ENCODE measurements at regions not wholly inside any gene's neighbourhood (a gene's known extent, or its start where the extent isn't known, plus 50 kb on each side); places are given as distances from the start of the nearest gene placed in this dataset.

DNA sequence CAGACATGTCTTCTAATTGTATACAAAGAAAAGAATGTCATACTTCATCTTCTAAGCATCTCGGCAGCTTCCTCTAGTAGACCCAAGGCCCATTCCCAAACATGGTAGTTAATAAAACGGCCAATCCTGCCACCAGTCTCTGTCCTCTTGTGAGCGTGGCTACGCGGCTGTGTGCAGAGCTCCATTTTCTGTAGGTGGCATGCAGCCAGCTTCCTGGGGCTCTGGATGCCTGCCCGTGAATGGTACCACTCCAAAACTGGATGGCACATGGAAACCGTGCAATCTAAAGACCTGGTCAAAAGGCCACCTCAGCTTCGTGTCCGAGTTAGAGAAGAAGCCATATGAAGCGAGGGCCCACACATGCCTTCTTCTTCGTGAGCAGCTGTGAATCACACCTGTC, 110.7 kb downstream of the SIPA1L2 start:
- TF ChIP-seq ZNF274 (IDR thresholded peaks at IDR 0.05; ENCODE audit: borderline replicate concordance, extremely low read depth, low read length) (no peak), CREB1 (IDR thresholded peaks at IDR 0.05) (no peak), EZH2 (IDR thresholded peaks at IDR 0.05; ENCODE audit: low read depth, low read length, severe bottlenecking) (no peak), CBX8 (IDR thresholded peaks at IDR 0.05; ENCODE audit: borderline replicate concordance, low read depth, low read length) (no peak)
- TF ChIP-seq, protein P1, sequence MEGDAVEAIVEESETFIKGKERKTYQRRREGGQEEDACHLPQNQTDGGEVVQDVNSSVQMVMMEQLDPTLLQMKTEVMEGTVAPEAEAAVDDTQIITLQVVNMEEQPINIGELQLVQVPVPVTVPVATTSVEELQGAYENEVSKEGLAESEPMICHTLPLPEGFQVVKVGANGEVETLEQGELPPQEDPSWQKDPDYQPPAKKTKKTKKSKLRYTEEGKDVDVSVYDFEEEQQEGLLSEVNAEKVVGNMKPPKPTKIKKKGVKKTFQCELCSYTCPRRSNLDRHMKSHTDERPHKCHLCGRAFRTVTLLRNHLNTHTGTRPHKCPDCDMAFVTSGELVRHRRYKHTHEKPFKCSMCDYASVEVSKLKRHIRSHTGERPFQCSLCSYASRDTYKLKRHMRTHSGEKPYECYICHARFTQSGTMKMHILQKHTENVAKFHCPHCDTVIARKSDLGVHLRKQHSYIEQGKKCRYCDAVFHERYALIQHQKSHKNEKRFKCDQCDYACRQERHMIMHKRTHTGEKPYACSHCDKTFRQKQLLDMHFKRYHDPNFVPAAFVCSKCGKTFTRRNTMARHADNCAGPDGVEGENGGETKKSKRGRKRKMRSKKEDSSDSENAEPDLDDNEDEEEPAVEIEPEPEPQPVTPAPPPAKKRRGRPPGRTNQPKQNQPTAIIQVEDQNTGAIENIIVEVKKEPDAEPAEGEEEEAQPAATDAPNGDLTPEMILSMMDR (IDR thresholded peaks at IDR 0.05; ENCODE audit: control extremely low read depth in 1 of 3, insufficient read depth in 1 of 3, low read depth in 1 of 3, low read length in 3 of 3) = no peak

All from H1 (cell line).